Adrenal gland (tissue), 9 donors: ENCODE measurements at regions not wholly inside any gene's neighbourhood (a gene's known extent, or its start where the extent isn't known, plus 50 kb on each side); places are given as distances from the start of the nearest gene placed in this dataset.

Experiments used
- DNase-seq, 7 donors: peaks; one replicate each; pipeline ENCODE4 v3.0.0-alpha.2; 2019 to 2020
- H3K27ac ChIP-seq, 5 donors: fragments of 200-600 bp; sonication (generic) in 4 of 5; 1 replicate in 3 of 5; 2 replicates in 2 of 5; pipeline versions ENCODE4 v1.5.1 to v1.8.0; 2016 to 2020; ENCODE audit warnings: mild to moderate bottlenecking in 1 of 5
- H3K27me3 ChIP-seq: fragments of 200-600 bp; 2 replicates; pipeline ENCODE4 v1.8.0; 2021
- H3K36me3 ChIP-seq, 2 donors: fragments of 200-600 bp; replicated peaks in 1 of 2; 1 replicate in 1 of 2; 2 replicates in 1 of 2; pipeline versions ENCODE4 v1.5.1 to v1.8.0; 2018 to 2022
- H3K4me1 ChIP-seq, 2 donors: fragments of 200-600 bp; replicated peaks in 1 of 2; 1 replicate in 1 of 2; 2 replicates in 1 of 2; pipeline versions ENCODE4 v1.5.1 to v1.8.0; 2018 to 2021
- H3K4me3 ChIP-seq, 4 donors: fragments of 200-600 bp; sonication (generic) in 3 of 4; one replicate each; pipeline ENCODE4 v1.5.1; 2016 to 2018
- H3K9me3 ChIP-seq, 3 donors: fragments of 200-600 bp; sonication (generic) in 1 of 3; replicated peaks in 1 of 3; 1 replicate in 2 of 3; 2 replicates in 1 of 3; pipeline versions ENCODE4 v1.5.1 to v1.8.0; 2016 to 2021
- CTCF ChIP-seq, 6 experiments: fragments of 450-650 bp in 4 of 6; fragments of 200-600 bp in 2 of 6; sonication (generic) in 1 of 6; IDR thresholded peaks; 1 replicate in 5 of 6; 2 replicates in 1 of 6; pipeline versions ENCODE4 v1.5.1 to v1.8.0; 2016 to 2021; ENCODE audit warnings: antibody characterized with exemption in 6 of 6, mild to moderate bottlenecking in 2 of 6, moderate library complexity in 1 of 6
- POLR2A ChIP-seq, 2 donors: fragments of 450-650 bp; IDR thresholded peaks; one replicate each; pipeline ENCODE4 v1.6.1; 2017; ENCODE audit warnings: antibody characterized with exemption in 2 of 2, mild to moderate bottlenecking in 2 of 2, moderate library complexity in 1 of 2
- WGBS, 4 donors: extraction: QIAGEN DNeasy Blood & Tissue Kit in 2 of 4; methylation state at CpG; one replicate each; pipeline versions ENCODE4 v1.1.5 to v1.1.7; 2013 to 2017; 5-methylcytosine and 5-hydroxymethylcytosine counted together
- intact Hi-C, 2 donors: fragments of 100-400 bp; cut with DNase I; formaldehyde crosslinking; loops; one replicate each; pipeline versions ENCODE4 v1.14.1 to v1.15.0; 2022 to 2023
- donor health status: healthy with polysubstance abuse.
- donor health status: Bipolar disorder and iron deficiency.
- donor health status: DM: yes; HTN: yes; CAD: no.
- donor health status: DM: no; HTN: no; CAD: no.
- donor health status: DM: no; HTN: no; CAD: no.

- 72 to 87% (median 80%) methylated on average over 5 of the region's 5 CpGs for WGBS, 4 donors
These were observed 606.6 kb downstream of the MED13L start for GRCh38 chr12:115670869-115671268.

GRCh38 chr12:115667116-115667515 is 610.4 kb downstream of the MED13L start:
- intact Hi-C loops: no loop called here
- no peak for TF ChIP-seq POLR2A (IDR thresholded peaks at IDR 0.05)
- no peak for TF ChIP-seq CTCF (IDR thresholded peaks at IDR 0.05)
- Histone ChIP-seq H3K4me1 (no peaks in the 10 kb centered on the region), H3K27ac (no peak overlapping the region), H3K9me3 (no peaks in the 10 kb centered on the region), H3K27me3 (no peaks in the 10 kb centered on the region), H3K4me3 (no peak overlapping the region), H3K36me3 (no peaks in the 10 kb centered on the region)
- 32 to 53% (median 41%) methylated on average over 1 of the region's 1 CpG for WGBS, 4 donors
- DNase-seq: no peak

More at GRCh38 chr12:115670869-115671268, 606.6 kb downstream of the MED13L start:
- Histone ChIP-seq H3K36me3 (no peaks in the 10 kb centered on the region), H3K9me3 (no peaks in the 10 kb centered on the region), H3K27me3 (no peaks in the 10 kb centered on the region), H3K4me3 (no peak overlapping the region), H3K27ac (no peak overlapping the region), H3K4me1 (peaks cover 0 to 5% of the 10 kb centered on the region in 2 donors)
- no peak for DNase-seq
- intact Hi-C loops: no loop called here
- TF ChIP-seq POLR2A (IDR thresholded peaks at IDR 0.05): no peak
- no peak for TF ChIP-seq CTCF (IDR thresholded peaks at IDR 0.05)

GRCh38 chr12:115666168-115666567 is 611.3 kb downstream of the MED13L start:
- no peak for TF ChIP-seq POLR2A (IDR thresholded peaks at IDR 0.05)
- no peak for TF ChIP-seq CTCF (IDR thresholded peaks at IDR 0.05)
- no peak overlapping the region for H3K27ac ChIP-seq
- no peaks in the 10 kb centered on the region for H3K27me3 ChIP-seq
- H3K9me3 ChIP-seq: no peaks in the 10 kb centered on the region
- intact Hi-C loops: no loop called here
- H3K36me3 ChIP-seq: no peaks in the 10 kb centered on the region
- H3K4me1 ChIP-seq: no peaks in the 10 kb centered on the region
- H3K4me3 ChIP-seq: no peak overlapping the region
- no peak for DNase-seq

GRCh38 chr12:115661112-115661511 is 616.4 kb downstream of the MED13L start:
- no peaks in the 10 kb centered on the region for H3K36me3 ChIP-seq
- no peak overlapping the region for H3K4me3 ChIP-seq
- H3K27me3 ChIP-seq: no peaks in the 10 kb centered on the region
- H3K4me1 ChIP-seq: no peaks in the 10 kb centered on the region
- no peak for TF ChIP-seq POLR2A (IDR thresholded peaks at IDR 0.05)
- no peak for TF ChIP-seq CTCF (IDR thresholded peaks at IDR 0.05)
- H3K9me3 ChIP-seq: no peaks in the 10 kb centered on the region
- H3K27ac ChIP-seq: peak overlapping the region in 2 of 5 donors; percentile 32 to 47
- DNase-seq: peak in 6 of 7 donors; percentile 9 to 67 (median 31)
- WGBS, 4 donors: 32 to 54% (median 46%) methylated on average over 2 of the region's 2 CpGs
- intact Hi-C loops: no loop called here
